CD8-positive, alpha-beta memory T cell (primary cell): ENCODE measurements at regions not wholly inside any gene's neighbourhood (a gene's known extent, or its start where the extent isn't known, plus 50 kb on each side); places are given as distances from the start of the nearest gene placed in this dataset.

Experiments used
- CTCF ChIA-PET: fragments of 350-600 bp; sonication (Branson Sonifier 250); formaldehyde crosslinking; loops from one replicate; lab custom pipeline; 2021; ENCODE audit warnings: antibody characterized with exemption; lab: Charles Lee
- POLR2A ChIA-PET: fragments of 350-600 bp; sonication (Branson Sonifier 250); formaldehyde crosslinking; loops from one replicate; lab custom pipeline; 2021; ENCODE audit warnings: antibody characterized with exemption; lab: Charles Lee
- DNase-seq, 5 donors: peaks; one replicate each; pipeline versions ENCODE4 v3.0.0 to v3.0.0-alpha.2; 2020 to 2022; ENCODE audit warnings: mixed read lengths in 1 of 5
- H3K27ac ChIP-seq: one replicate; pipeline ENCODE4 v1.7.0; 2013; ENCODE audit warnings: low read depth, mild to moderate bottlenecking, low read length, moderate library complexity
- H3K27me3 ChIP-seq: 2 replicates; pipeline ENCODE4 v1.7.0; 2013; ENCODE audit warnings: low read length, mild to moderate bottlenecking; ENCODE audit not compliant: insufficient read depth, poor library complexity, severe bottlenecking
- H3K36me3 ChIP-seq: 2 replicates; pipeline ENCODE4 v1.7.0; 2013; ENCODE audit warnings: mild to moderate bottlenecking, low read length, moderate library complexity; ENCODE audit not compliant: insufficient read depth
- H3K4me1 ChIP-seq: 2 replicates; pipeline ENCODE4 v1.7.0; 2013; ENCODE audit warnings: mild to moderate bottlenecking, low read length, moderate library complexity; ENCODE audit not compliant: insufficient read depth
- H3K4me3 ChIP-seq: 2 replicates; pipeline ENCODE4 v1.7.0; 2013; ENCODE audit warnings: mild to moderate bottlenecking, low read length
- H3K9me3 ChIP-seq: 2 replicates; pipeline ENCODE4 v1.7.0; 2013; ENCODE audit warnings: mild to moderate bottlenecking, low read length
- H3K27ac Mint-ChIP-seq, 8 donors: one replicate each; pipeline ENCODE4 v1.8.0; 2020 to 2021; ENCODE audit warnings: mixed read lengths in 8 of 8, mild to moderate bottlenecking in 6 of 8, inconsistent platforms in 3 of 8, moderate library complexity in 3 of 8
- H3K27me3 Mint-ChIP-seq, 2 donors: one replicate each; pipeline ENCODE4 v1.8.0; 2020 to 2021; ENCODE audit warnings: mixed read lengths in 2 of 2, mild to moderate bottlenecking in 1 of 2, moderate library complexity in 1 of 2
- H3K36me3 Mint-ChIP-seq, 3 donors: one replicate each; pipeline ENCODE4 v1.8.0; 2020 to 2021; ENCODE audit warnings: mixed read lengths in 3 of 3, inconsistent platforms in 1 of 3, mild to moderate bottlenecking in 1 of 3
- H3K4me1 Mint-ChIP-seq, 3 donors: one replicate each; pipeline ENCODE4 v1.8.0; 2020 to 2021; ENCODE audit warnings: mixed read lengths in 3 of 3, inconsistent platforms in 1 of 3, mild to moderate bottlenecking in 1 of 3
- H3K4me3 Mint-ChIP-seq, 7 donors: one replicate each; pipeline ENCODE4 v1.8.0; 2020 to 2021; ENCODE audit warnings: mixed read lengths in 7 of 7, mild to moderate bottlenecking in 6 of 7, moderate library complexity in 4 of 7, inconsistent platforms in 2 of 7
- H3K9me3 Mint-ChIP-seq, 5 donors: one replicate each; pipeline ENCODE4 v1.8.0; 2020 to 2022; ENCODE audit warnings: mixed read lengths in 5 of 5, mild to moderate bottlenecking in 3 of 5, moderate library complexity in 2 of 5, inconsistent platforms in 1 of 5

DNA sequence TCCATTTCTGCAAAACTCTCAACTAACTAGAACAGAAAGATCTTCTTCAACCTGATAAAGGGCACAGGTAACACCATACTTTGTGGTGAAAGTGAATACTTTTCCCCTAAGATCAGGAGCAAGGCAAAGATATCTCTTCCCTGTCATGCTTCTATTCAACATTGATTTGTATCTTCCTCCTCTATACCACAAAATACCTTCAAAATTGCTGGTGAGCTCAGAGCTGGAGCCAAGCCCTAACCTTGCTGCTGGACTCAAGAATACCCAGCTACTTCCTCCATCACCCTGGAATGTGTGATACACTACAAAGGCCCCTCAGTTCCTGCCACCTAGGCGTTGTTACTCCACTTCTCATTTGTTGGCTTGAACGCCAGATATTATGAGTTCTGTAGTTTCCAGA, 499.0 kb downstream of the ACTL7B start:
- ChIA-PET CTCF (no interaction called here), POLR2A (no interaction called here)
- no peaks in the 10 kb centered on the region for H3K4me1 ChIP-seq
- no peak overlapping the region for H3K4me3 Mint-ChIP-seq
- H3K27ac Mint-ChIP-seq = no peak overlapping the region
- H3K27me3 ChIP-seq = no peaks in the 10 kb centered on the region
- H3K4me3 ChIP-seq = no peak overlapping the region
- H3K9me3 Mint-ChIP-seq = peaks cover 3 to 11% (median 6%) of the 10 kb centered on the region in 5 donors
- H3K36me3 ChIP-seq = no peaks in the 10 kb centered on the region
- H3K27ac ChIP-seq = no peak overlapping the region
- DNase-seq = no peak
- no peaks in the 10 kb centered on the region for H3K4me1 Mint-ChIP-seq
- no peaks in the 10 kb centered on the region for H3K36me3 Mint-ChIP-seq
- no peaks in the 10 kb centered on the region for H3K9me3 ChIP-seq
- H3K27me3 Mint-ChIP-seq = peaks cover 0 to 2% of the 10 kb centered on the region in 2 donors

DNA sequence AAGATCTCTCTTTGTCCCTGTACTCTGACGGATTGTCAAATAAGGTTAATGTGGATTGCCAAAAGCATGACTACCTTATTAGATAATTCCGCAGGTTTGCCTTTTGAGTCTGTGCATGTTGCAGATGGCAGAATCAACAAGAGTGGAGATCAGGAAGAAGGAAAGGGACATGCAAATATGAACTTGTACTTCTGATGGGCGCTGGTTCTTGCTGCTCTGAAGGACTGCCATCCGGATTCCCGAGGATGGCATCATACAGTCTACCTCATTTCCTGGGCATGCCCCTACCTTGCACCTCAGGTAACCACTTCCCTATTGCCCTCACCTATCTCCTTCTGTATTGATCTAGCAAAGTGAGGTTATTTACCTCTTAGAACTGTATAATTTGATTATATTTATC, 504.2 kb downstream of the ACTL7B start:
- Mint-ChIP-seq H3K4me3 (no peak overlapping the region), H3K9me3 (peaks cover 0 to 7% (median 5%) of the 10 kb centered on the region in 5 donors), H3K27me3 (no peaks in the 10 kb centered on the region), H3K27ac (no peak overlapping the region), H3K4me1 (no peaks in the 10 kb centered on the region), H3K36me3 (no peaks in the 10 kb centered on the region)
- Histone ChIP-seq H3K4me3 (no peak overlapping the region), H3K27ac (no peak overlapping the region), H3K9me3 (no peaks in the 10 kb centered on the region), H3K36me3 (no peaks in the 10 kb centered on the region), H3K27me3 (no peaks in the 10 kb centered on the region), H3K4me1 (no peaks in the 10 kb centered on the region)
- ChIA-PET POLR2A (no interaction called here), CTCF (no interaction called here)
- no peak for DNase-seq

DNA sequence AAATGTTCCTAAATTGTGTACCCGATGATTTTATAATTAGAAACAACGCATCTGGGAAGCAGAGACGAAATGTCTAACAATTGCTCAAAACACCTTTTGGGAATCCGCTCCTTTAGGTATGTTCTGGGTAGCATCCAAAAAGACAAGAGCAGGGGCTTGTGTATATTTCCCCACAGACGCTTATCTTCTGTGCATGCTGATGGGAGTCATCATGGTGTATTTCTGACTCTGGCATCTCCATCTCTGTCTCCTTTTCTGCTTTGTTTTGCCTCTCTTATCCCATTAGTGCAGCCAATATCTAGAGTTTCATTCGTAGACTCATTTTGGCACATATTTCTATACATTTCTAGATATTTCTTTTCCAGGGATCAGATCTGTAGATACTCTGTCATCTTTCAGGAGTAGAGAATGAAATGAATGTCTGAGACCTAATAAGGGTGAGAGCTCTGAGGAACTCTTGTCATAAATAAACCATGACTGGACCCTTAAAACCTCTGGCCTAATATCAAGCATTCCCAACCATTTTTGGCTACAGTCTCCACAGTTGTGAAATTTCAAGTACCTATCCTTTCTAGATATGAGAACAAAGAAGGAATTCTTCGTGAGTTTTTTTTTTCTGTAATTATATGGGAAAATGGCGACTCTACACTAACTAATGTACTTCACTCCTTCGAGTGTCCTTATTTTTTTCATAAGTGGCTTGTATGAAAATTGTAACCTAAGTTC, 508.2 kb downstream of the ACTL7B start:
- H3K4me3 Mint-ChIP-seq = no peak overlapping the region
- no peaks in the 10 kb centered on the region for H3K27me3 ChIP-seq
- ChIA-PET CTCF (no interaction called here), POLR2A (no interaction called here)
- no peaks in the 10 kb centered on the region for H3K4me1 Mint-ChIP-seq
- no peaks in the 10 kb centered on the region for H3K36me3 Mint-ChIP-seq
- H3K4me3 ChIP-seq = no peak overlapping the region
- H3K4me1 ChIP-seq = no peaks in the 10 kb centered on the region
- peaks cover 0 to 10% (median 4%) of the 10 kb centered on the region in 5 donors for H3K9me3 Mint-ChIP-seq
- no peaks in the 10 kb centered on the region for H3K9me3 ChIP-seq
- no peaks in the 10 kb centered on the region for H3K27me3 Mint-ChIP-seq
- no peak for DNase-seq
- no peaks in the 10 kb centered on the region for H3K36me3 ChIP-seq
- H3K27ac Mint-ChIP-seq = no peak overlapping the region
- no peak overlapping the region for H3K27ac ChIP-seq

DNA sequence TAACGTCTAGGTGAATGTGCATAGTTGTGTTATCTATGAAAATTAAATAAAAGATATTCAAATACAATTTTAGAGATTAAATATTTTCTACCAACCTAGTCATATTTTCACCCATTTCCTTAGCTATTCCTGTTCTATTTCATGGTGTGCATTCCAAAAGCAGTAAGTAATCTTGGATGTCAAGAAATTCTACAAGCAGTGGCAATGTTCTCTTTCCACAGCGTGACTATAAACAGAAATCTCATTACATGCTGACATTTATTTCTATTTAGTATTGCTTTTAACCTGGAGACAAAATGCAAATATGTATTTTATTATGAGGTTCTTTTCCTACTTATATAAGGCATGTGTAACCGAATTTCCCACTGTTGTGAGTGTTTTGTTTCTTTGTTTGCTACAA, 510.0 kb downstream of the ACTL7B start:
- no peak overlapping the region for H3K27ac Mint-ChIP-seq
- H3K9me3 ChIP-seq = no peaks in the 10 kb centered on the region
- peaks cover 0 to 15% (median 2%) of the 10 kb centered on the region in 5 donors for H3K9me3 Mint-ChIP-seq

DNA sequence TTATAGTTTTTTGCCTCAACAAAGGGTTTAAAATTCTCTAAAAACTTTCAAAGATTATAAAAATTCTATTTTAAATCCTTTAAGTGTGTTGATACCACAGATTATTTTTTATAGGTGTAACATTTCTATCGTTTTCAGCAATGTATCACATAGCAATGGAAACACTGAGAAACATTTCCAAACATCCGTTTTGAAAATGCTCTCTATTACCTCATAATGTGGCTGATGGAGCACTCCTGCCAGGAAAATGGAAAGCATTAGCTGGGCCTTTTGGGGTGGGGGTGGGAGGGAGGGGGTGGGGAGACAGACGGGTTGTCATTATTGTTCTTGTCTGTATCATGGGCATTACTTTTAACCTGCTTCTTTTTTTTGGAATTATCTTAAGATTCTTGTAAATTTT, 516.5 kb downstream of the ACTL7B start:
- no peak overlapping the region for H3K27ac Mint-ChIP-seq
- POLR2A ChIA-PET = no interaction called here

More for the DNA sequence above, 510.0 kb downstream of the ACTL7B start:
- H3K27me3 ChIP-seq = no peaks in the 10 kb centered on the region
- no peak overlapping the region for H3K27ac ChIP-seq
- ChIA-PET POLR2A (no interaction called here), CTCF (no interaction called here)
- Mint-ChIP-seq H3K4me3 (no peak overlapping the region), H3K4me1 (no peaks in the 10 kb centered on the region), H3K36me3 (no peaks in the 10 kb centered on the region), H3K27me3 (no peaks in the 10 kb centered on the region)
- H3K4me1 ChIP-seq = no peaks in the 10 kb centered on the region
- no peak for DNase-seq
- H3K36me3 ChIP-seq = no peaks in the 10 kb centered on the region
- H3K4me3 ChIP-seq = no peak overlapping the region

DNA sequence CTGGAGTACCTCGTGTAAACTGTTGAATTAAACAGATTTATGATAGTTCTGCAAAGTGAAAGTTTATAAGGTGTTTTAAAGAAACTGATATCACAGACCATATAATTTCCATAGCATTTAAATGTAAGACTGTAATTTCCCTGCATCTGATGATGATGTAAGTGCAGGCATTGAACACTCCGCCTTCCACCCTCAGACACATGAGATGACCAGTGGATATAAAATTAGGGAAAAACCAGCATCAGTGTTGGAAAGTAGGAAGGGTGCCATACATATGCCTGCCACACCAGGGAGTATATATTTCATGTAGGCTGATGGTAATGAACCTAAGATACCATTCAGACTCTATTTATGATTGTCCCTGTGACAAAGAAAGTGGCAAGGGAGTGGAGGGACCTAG, 519.2 kb downstream of the ACTL7B start:
- H3K27me3 Mint-ChIP-seq = peaks cover 0 to 2% of the 10 kb centered on the region in 2 donors

More for the DNA sequence above, 516.5 kb downstream of the ACTL7B start:
- H3K9me3 ChIP-seq = no peaks in the 10 kb centered on the region
- no peaks in the 10 kb centered on the region for H3K4me1 ChIP-seq
- no peaks in the 10 kb centered on the region for H3K36me3 ChIP-seq
- CTCF ChIA-PET = no interaction called here
- no peak for DNase-seq
- peaks cover 0 to 8% (median 5%) of the 10 kb centered on the region in 5 donors for H3K9me3 Mint-ChIP-seq
- no peaks in the 10 kb centered on the region for H3K36me3 Mint-ChIP-seq
- no peaks in the 10 kb centered on the region for H3K4me1 Mint-ChIP-seq
- H3K4me3 Mint-ChIP-seq = no peak overlapping the region
- H3K27me3 ChIP-seq = no peaks in the 10 kb centered on the region
- no peak overlapping the region for H3K4me3 ChIP-seq
- no peak overlapping the region for H3K27ac ChIP-seq
- no peaks in the 10 kb centered on the region for H3K27me3 Mint-ChIP-seq

DNA sequence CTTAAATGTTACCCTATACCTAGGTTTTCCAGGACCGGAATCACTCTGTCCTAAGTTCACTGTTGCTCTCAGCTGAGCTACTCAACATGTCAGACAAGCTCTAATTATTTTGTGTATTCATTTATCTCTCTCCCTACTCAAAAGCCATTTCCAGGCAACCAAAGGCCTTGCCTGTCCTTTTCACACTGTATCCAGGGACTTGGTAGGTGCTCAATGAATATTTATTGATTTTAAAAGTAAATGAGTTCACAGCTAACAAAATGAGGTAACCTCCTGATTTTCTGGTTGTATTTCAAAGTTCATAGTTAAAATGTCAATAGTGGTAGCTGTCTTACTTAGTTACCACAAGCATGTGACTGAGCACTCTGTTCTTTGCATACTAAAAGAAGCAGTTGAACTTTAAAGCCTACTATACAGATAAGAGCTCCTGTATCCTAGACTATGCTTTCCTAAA, 522.2 kb downstream of the ACTL7B start:
- H3K27ac ChIP-seq = no peak overlapping the region
- no peaks in the 10 kb centered on the region for H3K9me3 ChIP-seq
- peaks cover 0 to 2% of the 10 kb centered on the region in 2 donors for H3K27me3 Mint-ChIP-seq
- no peaks in the 10 kb centered on the region for H3K36me3 ChIP-seq
- peaks cover 2 to 15% (median 6%) of the 10 kb centered on the region in 5 donors for H3K9me3 Mint-ChIP-seq
- no peak overlapping the region for H3K4me3 Mint-ChIP-seq
- ChIA-PET CTCF (no interaction called here), POLR2A (no interaction called here)
- DNase-seq = no peak
- no peaks in the 10 kb centered on the region for H3K27me3 ChIP-seq
- no peaks in the 10 kb centered on the region for H3K36me3 Mint-ChIP-seq
- H3K4me3 ChIP-seq = no peak overlapping the region
- H3K27ac Mint-ChIP-seq = no peak overlapping the region
- no peaks in the 10 kb centered on the region for H3K4me1 Mint-ChIP-seq
- H3K4me1 ChIP-seq = no peaks in the 10 kb centered on the region

More for the DNA sequence above, 519.2 kb downstream of the ACTL7B start:
- no peak overlapping the region for H3K27ac ChIP-seq
- no peak for DNase-seq
- H3K4me3 ChIP-seq = no peak overlapping the region
- Mint-ChIP-seq H3K9me3 (peaks cover 0 to 5% (median 4%) of the 10 kb centered on the region in 5 donors), H3K36me3 (no peaks in the 10 kb centered on the region), H3K4me1 (no peaks in the 10 kb centered on the region), H3K4me3 (no peak overlapping the region), H3K27ac (no peak overlapping the region)
- ChIA-PET CTCF (no interaction called here), POLR2A (no interaction called here)
- H3K4me1 ChIP-seq = no peaks in the 10 kb centered on the region
- H3K9me3 ChIP-seq = no peaks in the 10 kb centered on the region
- H3K36me3 ChIP-seq = no peaks in the 10 kb centered on the region
- no peaks in the 10 kb centered on the region for H3K27me3 ChIP-seq

DNA sequence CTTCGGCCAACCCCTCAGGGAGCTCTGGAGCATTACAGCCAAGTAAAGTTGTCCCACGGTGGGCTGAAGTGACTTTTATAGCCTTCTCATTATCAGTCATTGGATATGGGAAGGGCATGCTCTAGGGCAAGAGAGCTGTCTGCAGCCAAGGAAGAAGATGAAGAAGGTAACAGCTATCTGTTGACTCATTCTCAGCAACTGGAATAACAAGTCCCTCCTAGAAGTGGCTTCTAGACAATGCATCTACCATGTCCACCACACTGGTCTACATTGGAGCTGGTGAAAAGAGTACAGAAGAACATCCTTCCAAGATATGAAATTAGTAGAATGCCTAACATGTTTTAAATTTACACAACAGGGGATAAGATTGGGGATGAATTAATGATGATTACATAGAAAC, 524.2 kb downstream of the ACTL7B start:
- Histone ChIP-seq H3K9me3 (no peaks in the 10 kb centered on the region), H3K36me3 (no peaks in the 10 kb centered on the region), H3K27ac (no peak overlapping the region), H3K4me3 (no peak overlapping the region), H3K4me1 (no peaks in the 10 kb centered on the region), H3K27me3 (no peaks in the 10 kb centered on the region)
- H3K9me3 Mint-ChIP-seq = peaks cover 6 to 26% (median 16%) of the 10 kb centered on the region in 5 donors
- no peak for DNase-seq
- no peak overlapping the region for H3K4me3 Mint-ChIP-seq
- H3K27me3 Mint-ChIP-seq = peaks cover 0 to 2% of the 10 kb centered on the region in 2 donors
- ChIA-PET CTCF (no interaction called here), POLR2A (no interaction called here)
- H3K36me3 Mint-ChIP-seq = no peaks in the 10 kb centered on the region
- H3K27ac Mint-ChIP-seq = no peak overlapping the region
- H3K4me1 Mint-ChIP-seq = no peaks in the 10 kb centered on the region
